ENCODE measurements at regions not wholly inside any gene's neighbourhood (a gene's known extent, or its start where the extent isn't known, plus 50 kb on each side); places are given as distances from the start of the nearest gene placed in this dataset.

GRCh38 chr3:90261481-90262433 lies 1154.3 kb downstream of the EPHA3 start:
- Histone ChIP-seq H3K36me3 (ENCODE audit: insufficient read depth, low read length) (no peaks in the 10 kb centered on the region), H3K4me3 (ENCODE audit: low read length) (no peak overlapping the region), H3K27ac (ENCODE audit: low read length) (no peak overlapping the region), H3K9me3 (ENCODE audit: low read length) (no peaks in the 10 kb centered on the region), H3K4me2 (ENCODE audit: low read length) (no peak overlapping the region), H2AFZ (ENCODE audit: low read depth, low read length) (no peak overlapping the region), H3F3A (ENCODE audit: insufficient read depth, low read length, poor library complexity, severe bottlenecking) (no peaks in the 10 kb centered on the region), H3K27me3 (ENCODE audit: insufficient read depth, low read depth, low read length) (no peaks in the 10 kb centered on the region), H4K20me1 (ENCODE audit: insufficient read depth) (no peaks in the 10 kb centered on the region), H3K9me2 (ENCODE audit: insufficient read depth, low read length) (no peaks in the 10 kb centered on the region), H3K9ac (ENCODE audit: low read length) (no peak overlapping the region), H3K79me2 (replicated peaks; ENCODE audit: insufficient read depth, low read length) (no peaks in the 10 kb centered on the region)
- TF ChIP-seq, protein P1, sequence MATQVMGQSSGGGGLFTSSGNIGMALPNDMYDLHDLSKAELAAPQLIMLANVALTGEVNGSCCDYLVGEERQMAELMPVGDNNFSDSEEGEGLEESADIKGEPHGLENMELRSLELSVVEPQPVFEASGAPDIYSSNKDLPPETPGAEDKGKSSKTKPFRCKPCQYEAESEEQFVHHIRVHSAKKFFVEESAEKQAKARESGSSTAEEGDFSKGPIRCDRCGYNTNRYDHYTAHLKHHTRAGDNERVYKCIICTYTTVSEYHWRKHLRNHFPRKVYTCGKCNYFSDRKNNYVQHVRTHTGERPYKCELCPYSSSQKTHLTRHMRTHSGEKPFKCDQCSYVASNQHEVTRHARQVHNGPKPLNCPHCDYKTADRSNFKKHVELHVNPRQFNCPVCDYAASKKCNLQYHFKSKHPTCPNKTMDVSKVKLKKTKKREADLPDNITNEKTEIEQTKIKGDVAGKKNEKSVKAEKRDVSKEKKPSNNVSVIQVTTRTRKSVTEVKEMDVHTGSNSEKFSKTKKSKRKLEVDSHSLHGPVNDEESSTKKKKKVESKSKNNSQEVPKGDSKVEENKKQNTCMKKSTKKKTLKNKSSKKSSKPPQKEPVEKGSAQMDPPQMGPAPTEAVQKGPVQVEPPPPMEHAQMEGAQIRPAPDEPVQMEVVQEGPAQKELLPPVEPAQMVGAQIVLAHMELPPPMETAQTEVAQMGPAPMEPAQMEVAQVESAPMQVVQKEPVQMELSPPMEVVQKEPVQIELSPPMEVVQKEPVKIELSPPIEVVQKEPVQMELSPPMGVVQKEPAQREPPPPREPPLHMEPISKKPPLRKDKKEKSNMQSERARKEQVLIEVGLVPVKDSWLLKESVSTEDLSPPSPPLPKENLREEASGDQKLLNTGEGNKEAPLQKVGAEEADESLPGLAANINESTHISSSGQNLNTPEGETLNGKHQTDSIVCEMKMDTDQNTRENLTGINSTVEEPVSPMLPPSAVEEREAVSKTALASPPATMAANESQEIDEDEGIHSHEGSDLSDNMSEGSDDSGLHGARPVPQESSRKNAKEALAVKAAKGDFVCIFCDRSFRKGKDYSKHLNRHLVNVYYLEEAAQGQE (IDR thresholded peaks at IDR 0.05; ENCODE audit: borderline replicate concordance) = no peak
- TF ChIP-seq SMC3 (conservative IDR thresholded peaks at IDR 0.05; ENCODE audit: poor library complexity) (no peak), TAF1 (IDR thresholded peaks at IDR 0.05; ENCODE audit: low read depth) (no peak), MXI1 (conservative IDR thresholded peaks at IDR 0.05; ENCODE audit: poor library complexity, severe bottlenecking) (no peak), POLR2AphosphoS5 (IDR thresholded peaks at IDR 0.05) (no peak), CTCF (IDR thresholded peaks at IDR 0.05; ENCODE audit: poor library complexity, severe bottlenecking) (no peak), EZH2 (IDR thresholded peaks at IDR 0.05; ENCODE audit: borderline replicate concordance, insufficient read depth, low read length, poor library complexity, severe bottlenecking) (no peak), EP300 (conservative IDR thresholded peaks at IDR 0.05; ENCODE audit: poor library complexity, severe bottlenecking) (no peak), RAD21 (conservative IDR thresholded peaks at IDR 0.05) (no peak)

Small RNA genes in the stretch of these regions (small RNA-seq; reads per million reads assigned to genes)
- 0 reads per million in 3 experiments for gene HSPE1P19
- gene RF00012 = 0 to 0.41 (median 0.10) reads per million in 3 experiments
- 0 reads per million in 3 experiments for gene RNU6-712P
